ENCODE measurements at regions not wholly inside any gene's neighbourhood (a gene's known extent, or its start where the extent isn't known, plus 50 kb on each side); places are given as distances from the start of the nearest gene placed in this dataset.
A peak's percentile ranks its signal among the peaks of the same experiment; 100 is the strongest.

- TF ChIP-seq CTCF (IDR thresholded peaks at IDR 0.05; ENCODE audit: low read length, missing control alignments), result peak; percentile 23
- DNase-seq (ENCODE audit: low read depth), result peak; percentile 95
- no peak overlapping the region for H3K4me3 ChIP-seq (replicated peaks; ENCODE audit: low read depth, low read length)
Observed at GRCh38 chr10:44627591-44628354, 242.9 kb upstream of the CXCL12 start.

- peak; percentile 97 for DNase-seq (ENCODE audit: low read depth)
- H3K4me3 ChIP-seq (replicated peaks; ENCODE audit: low read depth, low read length), result no peak overlapping the region
- no peak for TF ChIP-seq CTCF (IDR thresholded peaks at IDR 0.05; ENCODE audit: low read length, missing control alignments)
Observed at GRCh38 chr10:44628921-44629320, 244.0 kb upstream of the CXCL12 start.

- no peak for DNase-seq (ENCODE audit: low read depth)
- H3K4me3 ChIP-seq (replicated peaks; ENCODE audit: low read depth, low read length), result no peak overlapping the region
- no peak for TF ChIP-seq CTCF (IDR thresholded peaks at IDR 0.05; ENCODE audit: low read length, missing control alignments)
Observed at GRCh38 chr10:44635176-44635575, 250.3 kb upstream of the CXCL12 start.

GRCh38 chr10:44636625-44637024 is 251.7 kb upstream of the CXCL12 start:
- DNase-seq (ENCODE audit: low read depth), result no peak
- H3K4me3 ChIP-seq (replicated peaks; ENCODE audit: low read depth, low read length), result no peak overlapping the region
- TF ChIP-seq CTCF (IDR thresholded peaks at IDR 0.05; ENCODE audit: low read length, missing control alignments), result no peak

- H3K4me3 ChIP-seq (replicated peaks; ENCODE audit: low read depth, low read length), result no peak overlapping the region
- no peak for TF ChIP-seq CTCF (IDR thresholded peaks at IDR 0.05; ENCODE audit: low read length, missing control alignments)
- no peak for DNase-seq (ENCODE audit: low read depth)
Observed at GRCh38 chr10:44640429-44640828, 255.5 kb upstream of the CXCL12 start.

- no peak overlapping the region for H3K4me3 ChIP-seq (replicated peaks; ENCODE audit: low read depth, low read length)
- TF ChIP-seq CTCF (IDR thresholded peaks at IDR 0.05; ENCODE audit: low read length, missing control alignments), result no peak
- no peak for DNase-seq (ENCODE audit: low read depth)
Observed at GRCh38 chr10:44647473-44647872, 262.6 kb upstream of the CXCL12 start.

Data from fibroblast of pulmonary artery (primary cell).